ENCODE measurements at regions not wholly inside any gene's neighbourhood (a gene's known extent, or its start where the extent isn't known, plus 50 kb on each side); places are given as distances from the start of the nearest gene placed in this dataset.

- TF ChIP-seq CTCF (conservative IDR thresholded peaks at IDR 0.05; ENCODE audit: low read length) = no peak
- TF ChIP-seq EZH2phosphoT487 (IDR thresholded peaks at IDR 0.05; ENCODE audit: borderline replicate concordance) = no peak
Measured at GRCh38 chr9:7324152-7324598, 475.4 kb downstream of the DMAC1 start.

Measured in Loucy (cell line).